ENCODE measurements at regions not wholly inside any gene's neighbourhood (a gene's known extent, or its start where the extent isn't known, plus 50 kb on each side); places are given as distances from the start of the nearest gene placed in this dataset.
"Not testable (repeated sequence)": the region's sequence is repeated elsewhere in the genome, so short reads cannot be mapped to it uniquely, and the experiment has no call there.

DNA sequence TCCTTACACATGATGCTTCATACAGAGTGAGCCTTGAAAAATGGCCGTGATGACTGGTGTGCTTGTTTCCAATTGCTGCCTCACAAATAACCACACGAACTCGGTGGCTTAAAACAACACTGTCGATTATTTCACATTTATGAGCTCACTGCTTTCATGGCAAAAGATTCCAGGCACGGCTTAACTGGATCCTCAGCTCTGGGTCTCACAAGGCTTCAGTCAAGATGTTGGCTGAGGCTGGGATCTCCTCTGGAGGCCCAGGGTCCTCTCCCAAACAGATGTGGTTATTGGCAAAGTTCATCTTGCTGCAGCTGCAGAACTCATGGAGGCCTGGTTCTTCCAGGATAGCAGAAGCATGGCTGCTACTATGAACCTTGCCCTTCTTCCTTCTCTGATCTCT lies 144.6 kb downstream of the TFAP2C start:
- no peak for DNase-seq

GRCh38 chr20:56774873-56775272 lies 145.8 kb downstream of the TFAP2C start:
- DNase-seq, result no peak

GRCh38 chr20:56776345-56776744 lies 147.2 kb downstream of the TFAP2C start:
- DNase-seq, result no peak

DNA sequence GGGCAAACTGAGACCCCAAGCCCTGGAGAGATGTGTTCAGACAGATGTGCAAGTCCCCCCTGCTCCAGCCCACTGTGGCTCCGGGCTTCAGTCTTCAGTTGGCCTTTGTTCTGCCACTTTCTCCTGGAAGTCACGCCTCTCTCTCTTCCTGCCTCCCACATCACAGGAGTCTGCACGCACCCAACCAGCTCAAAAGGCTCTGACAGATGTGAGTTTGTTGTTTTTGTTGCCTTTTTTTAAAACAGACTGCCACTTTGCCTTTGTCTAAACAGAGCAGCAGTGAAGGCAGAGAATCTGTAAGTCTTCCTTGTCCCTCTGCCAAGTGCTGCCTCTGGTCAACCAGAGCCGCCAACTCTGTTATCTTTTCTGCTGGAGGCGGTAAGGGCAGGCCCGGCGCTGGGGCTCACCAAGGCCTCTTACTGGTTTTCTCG lies 149.7 kb downstream of the TFAP2C start:
- DNase-seq, result peak; percentile 16

DNA sequence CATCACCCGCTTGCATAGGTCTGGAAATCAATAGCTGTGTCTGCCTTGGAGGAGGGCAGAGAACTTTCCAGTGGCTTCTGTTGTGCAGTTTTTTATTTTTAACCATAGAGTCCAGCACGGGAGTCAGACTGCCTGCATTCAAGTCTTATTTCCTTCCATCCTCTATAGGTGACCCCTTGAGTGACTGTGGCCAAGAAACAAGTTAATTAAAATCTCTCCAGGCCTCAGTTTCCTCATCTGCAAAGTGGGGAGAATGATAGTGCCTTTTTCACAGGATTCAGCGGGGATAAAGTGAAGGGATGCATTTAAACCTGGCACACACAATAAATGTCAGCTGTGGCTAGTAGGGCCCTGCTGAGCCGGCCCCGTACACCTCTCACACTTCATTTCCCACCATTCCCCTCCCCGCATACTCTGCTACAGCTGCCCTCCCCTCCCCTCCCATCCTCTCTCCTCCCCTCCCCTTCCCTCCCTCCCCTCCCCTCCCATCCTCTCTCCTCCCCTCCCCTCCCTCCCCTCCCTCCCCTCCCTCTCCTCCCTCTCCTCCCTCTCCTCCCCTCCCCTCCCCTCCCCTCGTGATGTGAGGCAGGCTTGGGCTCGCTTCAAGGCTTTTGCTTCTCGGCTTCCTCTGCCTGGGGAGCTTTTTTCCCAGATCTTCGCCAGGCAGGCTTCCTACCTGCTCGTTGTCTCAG lies 150.5 kb downstream of the TFAP2C start:
- peak; percentile 3 for DNase-seq

DNA sequence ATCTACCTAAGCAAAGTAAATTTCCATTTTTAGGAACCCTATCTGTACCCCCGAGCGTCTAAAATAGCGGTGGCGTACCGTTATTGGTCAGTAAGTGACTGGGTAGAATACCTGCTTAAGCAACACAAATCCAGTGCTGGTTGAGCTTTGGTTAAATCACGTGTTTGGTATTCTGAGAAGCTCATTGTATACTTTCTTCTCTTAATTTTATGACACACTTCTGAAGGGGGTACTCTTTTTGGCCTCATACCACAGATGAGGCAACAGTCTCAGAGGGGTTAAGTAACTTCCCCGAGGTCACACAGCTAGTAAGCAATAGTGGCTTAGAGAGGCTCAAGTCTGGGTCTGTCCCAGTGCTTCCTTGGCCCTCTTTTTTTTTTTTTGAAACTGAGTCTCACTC lies 151.2 kb downstream of the TFAP2C start:
- DNase-seq, result no peak

DNA sequence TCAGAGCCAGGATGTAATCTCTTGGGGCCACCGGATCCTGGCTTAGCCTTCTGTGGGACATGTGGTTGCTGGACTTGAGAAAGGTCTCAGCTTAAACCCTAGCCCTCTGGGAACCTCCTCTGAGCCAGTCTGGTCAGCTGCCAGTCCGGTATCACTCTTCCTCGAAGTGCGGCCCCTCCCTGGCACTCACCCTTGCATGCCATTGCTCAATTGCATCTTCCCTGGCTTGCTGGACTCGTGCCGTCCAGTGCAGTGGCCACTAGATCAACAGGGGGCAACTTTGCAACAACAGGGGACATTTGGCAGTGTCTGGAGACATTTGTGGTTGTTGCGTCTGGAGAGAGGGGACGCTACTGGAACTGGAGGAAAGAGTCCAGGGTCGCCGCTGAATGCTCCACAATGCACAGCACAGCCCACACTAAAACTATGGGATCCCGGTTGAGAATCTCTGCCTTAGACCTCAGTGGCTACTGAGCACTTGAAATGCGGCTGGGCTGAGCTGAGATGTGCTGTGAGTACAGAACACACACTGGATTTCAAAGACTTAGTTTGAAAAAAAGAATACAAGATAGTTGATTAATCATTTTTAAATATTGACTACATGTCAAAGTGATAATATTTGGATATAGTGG lies 152.1 kb downstream of the TFAP2C start:
- DNase-seq, result no peak

GRCh38 chr20:56781987-56782560 lies 153.0 kb downstream of the TFAP2C start:
- not testable (repeated sequence) for DNase-seq

DNA sequence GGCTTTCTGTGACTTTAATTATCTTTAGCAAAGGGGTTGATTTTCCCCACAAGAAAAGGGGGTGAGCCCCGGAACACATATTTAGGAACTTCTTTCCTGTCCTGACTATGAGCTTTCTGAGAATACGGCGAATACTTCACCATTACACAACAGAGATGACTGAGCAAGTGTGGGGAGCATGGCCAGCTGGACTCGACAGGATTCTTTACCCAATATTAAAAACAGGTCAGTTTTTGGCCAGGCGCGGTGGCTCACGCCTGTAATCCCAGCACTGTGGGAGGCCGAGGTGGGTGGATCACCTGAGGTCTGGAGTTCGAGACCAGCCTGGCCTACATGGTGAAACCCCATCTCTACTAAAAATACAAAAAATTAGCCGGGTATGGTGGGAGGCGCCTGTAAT lies 153.7 kb downstream of the TFAP2C start:
- DNase-seq, result not testable (repeated sequence)

DNA sequence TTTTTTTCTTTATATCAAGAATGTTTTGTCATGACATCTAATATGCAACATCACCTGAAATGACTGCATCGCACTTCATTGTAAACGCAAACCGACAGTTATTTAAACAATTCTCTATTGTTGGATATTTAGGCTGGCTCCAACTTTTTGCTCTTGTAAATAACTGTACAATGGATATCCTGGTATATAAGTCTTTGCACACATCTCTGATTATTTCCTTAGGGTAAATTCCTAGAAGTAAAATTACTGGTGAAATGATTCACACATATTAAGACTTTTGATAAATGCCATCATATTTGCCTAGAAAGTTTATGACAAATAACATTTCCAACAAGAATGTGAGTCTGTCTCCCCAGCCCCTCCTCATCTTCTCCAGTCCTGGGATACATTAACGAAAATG lies 154.7 kb downstream of the TFAP2C start:
- no peak for DNase-seq

- no peak for DNase-seq
Observed at GRCh38 chr20:56786503-56786902, 157.4 kb downstream of the TFAP2C start.

- no peak for DNase-seq
Observed at GRCh38 chr20:56788041-56788670, 159.1 kb downstream of the TFAP2C start.

GRCh38 chr20:56788671-56789610 lies 159.8 kb downstream of the TFAP2C start:
- no peak for DNase-seq

- no peak for DNase-seq
Observed at GRCh38 chr20:56793916-56794315, 164.8 kb downstream of the TFAP2C start.

DNA sequence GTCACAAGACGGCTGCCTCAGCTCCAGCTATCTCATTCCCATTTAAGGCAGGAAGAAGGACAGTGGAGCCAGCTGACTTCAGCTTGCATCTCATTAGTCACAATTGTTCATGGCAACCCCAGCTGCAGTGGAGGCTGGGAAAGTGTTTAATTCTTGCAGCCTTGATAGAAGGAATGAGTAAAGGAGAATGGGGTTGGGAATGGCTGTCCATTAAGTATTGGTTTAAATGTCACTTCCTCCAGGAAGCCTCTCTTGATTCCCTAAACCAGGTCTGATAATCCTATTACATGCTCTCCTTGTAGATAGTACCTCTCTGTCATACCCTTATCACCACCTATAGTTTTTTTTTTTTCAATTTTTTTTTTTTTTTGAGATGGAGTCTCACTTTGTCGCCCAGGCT lies 166.4 kb downstream of the TFAP2C start:
- DNase-seq, result no peak

GRCh38 chr20:56796345-56796744 lies 167.2 kb downstream of the TFAP2C start:
- no peak for DNase-seq

DNA sequence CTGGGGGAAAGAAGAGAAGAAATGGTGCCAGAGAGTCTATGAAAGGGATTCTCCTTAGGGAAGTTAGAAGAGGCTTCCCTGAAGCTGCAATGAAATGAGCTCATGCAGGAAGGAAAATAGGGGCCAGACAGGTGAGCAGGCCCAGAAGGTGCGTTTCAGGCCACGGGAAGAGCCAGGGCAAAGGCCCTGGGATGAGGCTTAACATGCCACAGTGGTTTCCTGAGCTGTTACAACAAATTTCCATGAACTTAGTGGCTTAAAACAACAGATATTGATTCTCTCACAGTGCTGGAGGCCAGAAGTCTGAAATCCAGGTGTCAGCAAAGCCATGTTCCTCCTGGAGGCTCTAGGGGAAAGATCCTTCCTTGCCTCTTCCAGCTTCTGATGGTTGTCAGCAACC lies 167.9 kb downstream of the TFAP2C start:
- no peak for DNase-seq

- DNase-seq, result no peak
Observed at GRCh38 chr20:56798634-56799033, 169.5 kb downstream of the TFAP2C start.

GRCh38 chr20:56799187-56799586 lies 170.1 kb downstream of the TFAP2C start:
- DNase-seq, result no peak

GRCh38 chr20:56800088-56800487 lies 171.0 kb downstream of the TFAP2C start:
- DNase-seq, result no peak

DNA sequence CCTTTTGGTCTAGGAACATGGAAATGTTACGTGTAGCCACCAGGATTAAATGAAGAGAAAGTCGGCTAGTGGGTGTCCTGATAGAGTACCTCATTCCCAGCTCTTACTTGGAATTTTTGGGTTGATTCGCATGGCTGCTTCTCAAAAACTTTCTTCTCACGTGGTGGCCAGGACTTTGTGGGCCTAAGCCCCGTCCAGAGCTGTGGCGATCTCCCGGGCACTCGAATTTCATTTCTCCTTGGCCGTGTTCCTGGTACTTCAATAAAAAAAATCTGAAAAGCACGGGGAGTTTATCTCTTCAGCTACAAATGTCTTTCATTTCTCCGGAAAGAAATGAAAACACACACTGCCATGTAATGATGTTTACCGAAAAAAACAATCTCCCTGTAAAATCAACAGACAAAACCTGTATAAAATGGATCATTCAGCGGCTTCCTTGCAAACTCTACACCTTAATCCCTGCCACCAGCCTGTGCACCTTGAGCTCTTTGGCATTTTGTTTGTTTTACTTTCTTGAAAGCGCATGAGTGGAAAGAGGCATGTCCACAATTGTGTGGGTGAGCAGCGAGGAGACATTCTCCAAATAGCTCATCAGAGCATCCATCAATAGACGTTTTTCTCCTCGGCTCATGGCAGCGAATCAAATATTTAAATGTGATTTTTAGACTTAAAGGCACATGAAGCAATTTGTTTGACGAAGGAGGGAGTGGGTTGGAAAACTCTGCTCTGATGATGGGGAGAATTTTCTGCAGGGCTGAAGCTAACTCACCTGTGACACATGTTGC lies 173.1 kb downstream of the TFAP2C start:
- no peak for DNase-seq

- no peak for DNase-seq
Observed at GRCh38 chr20:56802805-56803204, 173.7 kb downstream of the TFAP2C start.

Data from CD4-positive, alpha-beta T cell treated with Interleukin-6 for 4 hours (primary cell).